ENCODE measurements at regions not wholly inside any gene's neighbourhood (a gene's known extent, or its start where the extent isn't known, plus 50 kb on each side); places are given as distances from the start of the nearest gene placed in this dataset.
"Not testable (repeated sequence)": the region's sequence is repeated elsewhere in the genome, so short reads cannot be mapped to it uniquely, and the experiment has no call there.

- intact Hi-C loops (cut with DNase I) = loop anchor here in 1 of 10 donors (10.0 kb wide), 1 partner anchor 136 kb away; no protein-coding TSS in a partner anchor
- WGBS, 2 donors = 73 to 86% methylated on average over 5 of the region's 5 CpGs
Observed at GRCh38 chr6:70360921-70361320, 52.4 kb upstream of the FAM135A start.

GRCh38 chr6:70353448-70353847, 50.6 kb upstream of the COL9A1 start:
- Histone ChIP-seq H3K4me3 (no peak overlapping the region), H3K4me1 (peaks cover 0 to 11% (median 0%) of the 10 kb centered on the region in 9 donors), H3K9me3 (peaks cover 0 to under 1% (median 0%) of the 10 kb centered on the region in 11 donors), H3K27me3 (peaks cover 0 to 4% (median 0%) of the 10 kb centered on the region in 7 donors), H3K36me3 (no peaks in the 10 kb centered on the region), H3K27ac (no peak overlapping the region)
- DNase-seq (no peak), ATAC-seq (no peak)
- TF ChIP-seq CTCF (IDR thresholded peaks at IDR 0.05) = no peak
- intact Hi-C loops (cut with DNase I) = no loop called here
- 57 to 64% methylated on average over 2 of the region's 2 CpGs for WGBS, 2 donors

More at GRCh38 chr6:70360921-70361320, 52.4 kb upstream of the FAM135A start:
- not testable (repeated sequence) for H3K9me3 ChIP-seq, H3K36me3 ChIP-seq, H3K4me3 ChIP-seq, DNase-seq, H3K4me1 ChIP-seq, H3K27ac ChIP-seq, H3K27me3 ChIP-seq, ATAC-seq
